ENCODE measurements at regions not wholly inside any gene's neighbourhood (a gene's known extent, or its start where the extent isn't known, plus 50 kb on each side); places are given as distances from the start of the nearest gene placed in this dataset.

DNA sequence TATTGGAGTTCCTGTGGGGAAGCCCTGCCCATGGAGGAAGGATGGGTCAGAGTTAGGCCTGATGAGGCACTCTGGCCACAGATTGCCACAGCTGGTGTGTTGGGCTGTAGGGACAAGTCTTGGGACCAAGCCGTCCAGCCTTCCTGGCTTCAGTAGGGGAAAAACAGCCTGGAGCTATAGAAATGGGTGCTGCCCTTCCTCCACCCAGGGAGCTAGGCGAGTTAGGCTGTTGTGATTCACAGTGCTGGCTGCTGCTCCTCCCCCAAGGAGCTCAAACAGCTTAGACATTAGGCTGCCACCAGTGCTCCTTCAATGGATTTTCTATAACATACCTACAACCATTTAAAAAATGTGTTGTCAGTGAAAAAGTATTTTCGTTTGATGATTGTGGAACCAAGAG is 274.3 kb downstream of the RPL10L start:
- Mint-ChIP-seq H3K27me3 (ENCODE audit: insufficient read depth, unreplicated experiment) (no peaks in the 10 kb centered on the region), H3K27ac (ENCODE audit: low read depth, unreplicated experiment) (no peak overlapping the region), H3K9me3 (ENCODE audit: unreplicated experiment) (peaks cover 15% of the 10 kb centered on the region), H3K4me1 (ENCODE audit: insufficient read depth, unreplicated experiment) (no peaks in the 10 kb centered on the region), H3K36me3 (ENCODE audit: insufficient read depth, unreplicated experiment) (no peaks in the 10 kb centered on the region), H3K4me3 (ENCODE audit: unreplicated experiment) (no peak overlapping the region)
- no TSS peak for BruUV-seq (replicated peaks)
- intact Hi-C loops (cut with micrococcal nuclease), result no loop called here
- CTCF ChIA-PET, result interaction anchor here (0.6 kb wide), 1 partner anchor 1501 kb away, joined by 3 read pairs; no protein-coding TSS in a partner anchor
- DNase-seq (ENCODE audit: unreplicated experiment), result no peak
- POLR2A ChIA-PET, result no interaction called here
- TF ChIP-seq, protein P1, sequence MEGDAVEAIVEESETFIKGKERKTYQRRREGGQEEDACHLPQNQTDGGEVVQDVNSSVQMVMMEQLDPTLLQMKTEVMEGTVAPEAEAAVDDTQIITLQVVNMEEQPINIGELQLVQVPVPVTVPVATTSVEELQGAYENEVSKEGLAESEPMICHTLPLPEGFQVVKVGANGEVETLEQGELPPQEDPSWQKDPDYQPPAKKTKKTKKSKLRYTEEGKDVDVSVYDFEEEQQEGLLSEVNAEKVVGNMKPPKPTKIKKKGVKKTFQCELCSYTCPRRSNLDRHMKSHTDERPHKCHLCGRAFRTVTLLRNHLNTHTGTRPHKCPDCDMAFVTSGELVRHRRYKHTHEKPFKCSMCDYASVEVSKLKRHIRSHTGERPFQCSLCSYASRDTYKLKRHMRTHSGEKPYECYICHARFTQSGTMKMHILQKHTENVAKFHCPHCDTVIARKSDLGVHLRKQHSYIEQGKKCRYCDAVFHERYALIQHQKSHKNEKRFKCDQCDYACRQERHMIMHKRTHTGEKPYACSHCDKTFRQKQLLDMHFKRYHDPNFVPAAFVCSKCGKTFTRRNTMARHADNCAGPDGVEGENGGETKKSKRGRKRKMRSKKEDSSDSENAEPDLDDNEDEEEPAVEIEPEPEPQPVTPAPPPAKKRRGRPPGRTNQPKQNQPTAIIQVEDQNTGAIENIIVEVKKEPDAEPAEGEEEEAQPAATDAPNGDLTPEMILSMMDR (IDR thresholded peaks at IDR 0.05; ENCODE audit: unreplicated experiment), result no peak

DNA sequence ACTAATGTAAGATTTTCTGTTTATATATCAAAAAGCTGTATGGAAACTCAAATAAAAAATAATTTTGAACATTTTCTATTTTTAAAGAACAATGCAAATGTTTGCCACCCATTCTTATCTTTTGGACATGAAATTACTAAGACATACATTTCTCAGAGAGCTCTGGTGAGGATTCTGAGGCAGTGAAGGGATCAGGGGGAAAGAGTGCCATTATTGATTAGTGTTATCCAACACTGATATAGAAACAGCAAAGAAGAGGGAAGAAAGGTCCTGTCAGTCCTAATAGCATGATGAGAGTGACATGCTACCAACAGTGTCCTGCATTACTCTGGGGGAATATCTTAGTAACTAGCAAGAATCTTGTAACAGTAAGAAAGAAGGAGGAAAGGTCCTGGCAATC is 282.2 kb downstream of the RPL10L start:
- Mint-ChIP-seq H3K27ac (ENCODE audit: low read depth, unreplicated experiment) (no peak overlapping the region), H3K27me3 (ENCODE audit: insufficient read depth, unreplicated experiment) (peaks cover 17% of the 10 kb centered on the region), H3K36me3 (ENCODE audit: insufficient read depth, unreplicated experiment) (no peaks in the 10 kb centered on the region), H3K4me3 (ENCODE audit: unreplicated experiment) (no peak overlapping the region), H3K4me1 (ENCODE audit: insufficient read depth, unreplicated experiment) (no peaks in the 10 kb centered on the region), H3K9me3 (ENCODE audit: unreplicated experiment) (peaks cover 10% of the 10 kb centered on the region)
- TF ChIP-seq, protein P1 (IDR thresholded peaks at IDR 0.05; ENCODE audit: unreplicated experiment), result no peak
- ChIA-PET CTCF (no interaction called here), POLR2A (no interaction called here)
- DNase-seq (ENCODE audit: unreplicated experiment), result no peak
- intact Hi-C loops (cut with micrococcal nuclease), result no loop called here
- no TSS peak for BruUV-seq (replicated peaks)

- Mint-ChIP-seq H3K27ac (ENCODE audit: low read depth, unreplicated experiment) (no peak overlapping the region), H3K4me1 (ENCODE audit: insufficient read depth, unreplicated experiment) (no peaks in the 10 kb centered on the region), H3K36me3 (ENCODE audit: insufficient read depth, unreplicated experiment) (no peaks in the 10 kb centered on the region), H3K4me3 (ENCODE audit: unreplicated experiment) (no peak overlapping the region), H3K9me3 (ENCODE audit: unreplicated experiment) (peaks cover 7% of the 10 kb centered on the region), H3K27me3 (ENCODE audit: insufficient read depth, unreplicated experiment) (peaks cover 18% of the 10 kb centered on the region)
- TF ChIP-seq, protein P1 (IDR thresholded peaks at IDR 0.05; ENCODE audit: unreplicated experiment), result no peak
- intact Hi-C loops (cut with micrococcal nuclease), result no loop called here
- DNase-seq (ENCODE audit: unreplicated experiment), result peak; percentile 5
- CTCF ChIA-PET, result no interaction called here
- BruUV-seq (replicated peaks), result no TSS peak
- POLR2A ChIA-PET, result no interaction called here
Observed at GRCh38 chr14:46368275-46368674, 283.3 kb downstream of the RPL10L start.

DNA sequence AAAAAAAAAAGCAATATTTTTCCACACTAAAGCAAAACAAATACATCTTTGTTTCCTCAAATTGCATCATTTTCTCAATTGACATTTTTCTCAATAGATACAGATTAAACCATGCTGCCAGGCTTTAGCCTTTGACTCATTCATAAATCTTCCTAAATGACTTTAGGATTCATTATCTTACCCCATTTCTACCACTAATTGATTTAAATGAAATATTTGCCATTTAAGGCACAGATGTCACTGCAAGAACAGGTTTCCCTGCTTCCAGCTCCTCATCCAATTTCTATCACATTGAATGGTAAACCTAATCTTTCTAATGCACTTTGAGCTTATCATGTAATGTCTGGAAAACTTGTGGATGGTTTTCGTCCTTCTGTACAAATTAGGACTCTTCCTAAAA is 298.7 kb downstream of the RPL10L start:
- H3K4me3 Mint-ChIP-seq (ENCODE audit: unreplicated experiment), result no peak overlapping the region
- no peaks in the 10 kb centered on the region for H3K4me1 Mint-ChIP-seq (ENCODE audit: insufficient read depth, unreplicated experiment)
- CTCF ChIA-PET, result interaction anchor here (0.6 kb wide), 1 partner anchor 95 kb away, joined by 3 read pairs; no protein-coding TSS in a partner anchor
- peaks cover 57% of the 10 kb centered on the region for H3K27me3 Mint-ChIP-seq (ENCODE audit: insufficient read depth, unreplicated experiment)
- H3K27ac Mint-ChIP-seq (ENCODE audit: low read depth, unreplicated experiment), result no peak overlapping the region
- intact Hi-C loops (cut with micrococcal nuclease), result no loop called here
- no peaks in the 10 kb centered on the region for H3K9me3 Mint-ChIP-seq (ENCODE audit: unreplicated experiment)
- DNase-seq (ENCODE audit: unreplicated experiment), result no peak
- POLR2A ChIA-PET, result no interaction called here
- no TSS peak for BruUV-seq (replicated peaks)
- TF ChIP-seq, protein P1 (IDR thresholded peaks at IDR 0.05; ENCODE audit: unreplicated experiment), result no peak
- H3K36me3 Mint-ChIP-seq (ENCODE audit: insufficient read depth, unreplicated experiment), result no peaks in the 10 kb centered on the region

Data from MCF 10A (cell line).